ENCODE measurements at regions not wholly inside any gene's neighbourhood (a gene's known extent, or its start where the extent isn't known, plus 50 kb on each side); places are given as distances from the start of the nearest gene placed in this dataset.

DNA sequence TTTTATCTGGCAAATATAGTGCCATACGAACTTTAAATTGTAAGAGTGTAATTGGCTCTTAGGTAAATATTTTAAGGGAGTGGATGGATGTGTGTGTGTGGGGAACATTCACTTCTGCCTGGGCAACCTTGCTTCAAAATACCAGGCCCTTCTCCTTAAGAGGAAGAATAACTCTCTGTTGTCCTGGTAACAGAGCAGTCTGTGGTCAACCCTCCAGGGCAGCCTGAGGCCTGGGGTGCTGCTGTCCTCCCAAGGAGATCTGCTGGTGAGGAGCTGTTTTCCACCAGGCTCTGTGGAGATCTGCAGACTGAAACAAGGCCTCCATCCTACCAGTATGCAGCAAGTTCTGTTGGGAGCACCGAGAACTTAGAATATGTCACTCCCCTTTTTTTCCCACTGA is 325.2 kb downstream of the PSAT1 start:
- Histone ChIP-seq H3K4me3 (ENCODE audit: low read depth, low read length) (no peak overlapping the region), H3K36me3 (replicated peaks) (no peaks in the 10 kb centered on the region), H3K27me3 (replicated peaks) (no peaks in the 10 kb centered on the region), H3K27ac (no peak overlapping the region)
- DNase-seq: no peak
- in situ Hi-C loops (cut with HindIII; ENCODE audit: low pct_ligation_motif_present, low sequenced_read_pairs): no loop called here
- no peak for TF ChIP-seq CTCF (IDR thresholded peaks at IDR 0.05; ENCODE audit: low read depth, low read length, missing control alignments)

DNA sequence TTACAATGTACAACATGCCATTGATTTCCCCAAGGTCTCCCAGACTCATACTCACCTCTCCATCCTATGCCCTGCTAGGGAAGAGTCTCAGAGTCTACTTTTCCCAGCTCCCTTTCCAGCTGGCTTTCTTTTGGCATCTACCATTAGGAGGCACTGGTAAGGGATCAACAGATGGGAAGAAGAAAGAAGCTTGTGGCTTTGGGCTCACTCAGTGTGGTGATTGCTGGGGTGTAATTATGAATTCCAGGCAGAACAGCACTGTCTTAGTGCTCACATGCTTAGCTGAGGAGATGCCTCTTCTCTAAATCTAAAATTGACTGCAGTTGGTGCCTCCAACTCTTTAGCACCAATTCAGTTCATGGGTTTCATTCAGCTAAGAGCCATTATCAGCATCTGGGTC is 330.0 kb downstream of the PSAT1 start:
- no peaks in the 10 kb centered on the region for H3K27me3 ChIP-seq (replicated peaks)
- no peak for DNase-seq
- in situ Hi-C loops (cut with HindIII; ENCODE audit: low pct_ligation_motif_present, low sequenced_read_pairs): no loop called here
- no peak for TF ChIP-seq CTCF (IDR thresholded peaks at IDR 0.05; ENCODE audit: low read depth, low read length, missing control alignments)
- H3K27ac ChIP-seq: no peak overlapping the region
- H3K36me3 ChIP-seq (replicated peaks): no peaks in the 10 kb centered on the region
- H3K4me3 ChIP-seq (ENCODE audit: low read depth, low read length): no peak overlapping the region

DNA sequence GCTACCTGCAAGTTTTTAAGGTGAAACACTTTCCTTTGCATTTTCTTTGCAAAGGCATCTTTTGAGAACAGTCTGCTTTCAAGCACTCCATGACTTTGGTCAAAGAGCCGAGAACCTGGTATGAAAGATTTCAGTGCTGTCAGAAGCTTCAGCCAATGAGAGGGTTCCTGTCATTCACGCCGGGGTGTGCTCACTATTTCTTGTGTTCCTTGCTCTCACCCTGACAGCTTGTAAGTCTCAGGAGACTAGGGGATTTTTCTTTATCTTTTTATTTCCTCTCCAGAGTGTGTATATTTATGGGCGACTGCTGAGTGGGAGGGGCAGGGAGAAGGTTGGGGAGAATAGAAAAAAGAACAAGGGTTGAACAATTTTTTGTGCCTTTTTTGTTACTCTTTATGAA is 334.0 kb downstream of the PSAT1 start:
- no peak for DNase-seq
- Histone ChIP-seq H3K4me3 (ENCODE audit: low read depth, low read length) (no peak overlapping the region), H3K36me3 (replicated peaks) (no peaks in the 10 kb centered on the region), H3K27me3 (replicated peaks) (no peaks in the 10 kb centered on the region), H3K27ac (no peak overlapping the region)
- in situ Hi-C loops (cut with HindIII; ENCODE audit: low pct_ligation_motif_present, low sequenced_read_pairs): no loop called here
- no peak for TF ChIP-seq CTCF (IDR thresholded peaks at IDR 0.05; ENCODE audit: low read depth, low read length, missing control alignments)

DNA sequence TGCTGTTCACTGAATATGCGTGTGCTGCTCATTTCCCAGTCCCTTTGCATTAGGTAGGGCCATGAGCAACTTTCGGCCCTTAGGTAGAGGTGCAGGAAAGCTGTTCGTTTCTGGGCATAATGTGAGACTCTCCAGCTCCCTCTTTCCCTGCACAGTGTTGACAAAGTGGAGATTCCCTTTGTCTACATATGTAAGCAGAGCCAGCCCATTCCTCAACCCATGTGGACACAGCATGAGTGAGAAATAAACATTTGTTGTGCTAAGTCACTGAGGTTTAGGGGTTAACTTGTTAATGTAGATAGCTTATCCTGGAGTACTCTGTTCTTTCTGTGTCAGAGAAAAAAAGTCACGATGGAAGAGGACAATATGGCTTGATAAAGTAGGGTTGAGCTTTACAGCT is 343.8 kb downstream of the PSAT1 start:
- Histone ChIP-seq H3K27me3 (replicated peaks) (no peaks in the 10 kb centered on the region), H3K27ac (no peak overlapping the region), H3K4me3 (ENCODE audit: low read depth, low read length) (no peak overlapping the region), H3K36me3 (replicated peaks) (no peaks in the 10 kb centered on the region)
- no peak for TF ChIP-seq CTCF (IDR thresholded peaks at IDR 0.05; ENCODE audit: low read depth, low read length, missing control alignments)
- in situ Hi-C loops (cut with HindIII; ENCODE audit: low pct_ligation_motif_present, low sequenced_read_pairs): no loop called here
- no peak for DNase-seq

DNA sequence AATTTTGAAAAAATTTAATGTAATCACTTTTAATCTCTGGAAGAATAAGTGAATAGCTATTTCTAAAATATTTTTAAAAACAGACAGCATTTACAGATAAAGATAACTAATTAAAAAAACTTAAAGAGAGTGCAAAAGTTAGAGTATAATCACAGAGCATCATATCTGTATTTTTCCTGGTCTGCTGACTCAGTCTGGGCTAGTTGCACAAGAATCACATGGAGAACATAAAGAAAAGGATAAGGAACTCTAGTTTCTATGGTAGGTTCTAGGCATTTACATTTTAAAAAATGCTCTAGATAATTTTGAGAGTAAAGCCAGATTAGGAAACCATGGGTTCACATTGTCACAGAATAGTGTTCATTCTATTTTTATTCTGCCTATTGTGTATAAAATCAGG is 347.4 kb downstream of the PSAT1 start:
- in situ Hi-C loops (cut with HindIII; ENCODE audit: low pct_ligation_motif_present, low sequenced_read_pairs): no loop called here
- TF ChIP-seq CTCF (IDR thresholded peaks at IDR 0.05; ENCODE audit: low read depth, low read length, missing control alignments): no peak

GRCh38 chr9:78654324-78654723 is 357.4 kb downstream of the PSAT1 start:
- no peak for TF ChIP-seq CTCF (IDR thresholded peaks at IDR 0.05; ENCODE audit: low read depth, low read length, missing control alignments)
- H3K27ac ChIP-seq: no peak overlapping the region
- no peak for DNase-seq
- in situ Hi-C loops (cut with HindIII; ENCODE audit: low pct_ligation_motif_present, low sequenced_read_pairs): no loop called here
- H3K27me3 ChIP-seq (replicated peaks): no peaks in the 10 kb centered on the region
- no peak overlapping the region for H3K4me3 ChIP-seq (ENCODE audit: low read depth, low read length)
- no peaks in the 10 kb centered on the region for H3K36me3 ChIP-seq (replicated peaks)

More for the DNA sequence above, 347.4 kb downstream of the PSAT1 start:
- Histone ChIP-seq H3K36me3 (replicated peaks) (no peaks in the 10 kb centered on the region), H3K27ac (no peak overlapping the region), H3K4me3 (ENCODE audit: low read depth, low read length) (no peak overlapping the region), H3K27me3 (replicated peaks) (no peaks in the 10 kb centered on the region)
- DNase-seq: no peak
